HCT116 (cell line): ENCODE measurements at regions not wholly inside any gene's neighbourhood (a gene's known extent, or its start where the extent isn't known, plus 50 kb on each side); places are given as distances from the start of the nearest gene placed in this dataset.

ENCODE experiments used
- ATAC-seq: fragments of 200-7000 bp; cut with Tn5 transposase; 2 replicates; pipeline ENCODE4 v1.9.1; 2020; ENCODE audit warnings: mild to moderate bottlenecking, moderate library complexity
- BruUV-seq: library from RNA; stranded (reverse); fragments of 400-500 nt; replicated peaks from 2 replicates; lab custom pipeline; 2021; lab: Mats Ljungman, UMichigan
- CTCF ChIA-PET: fragments of 300-600 bp; sonication (Branson Sonifier 250); formaldehyde crosslinking; loops from one replicate; lab custom pipeline; 2021; ENCODE audit warnings: antibody characterized with exemption; lab: Charles Lee
- POLR2A ChIA-PET: fragments of 300-600, 350-600 bp; sonication (Branson Sonifier 250); formaldehyde crosslinking; loops from one replicate; lab custom pipeline; 2021; ENCODE audit warnings: antibody characterized with exemption; lab: Charles Lee
- RAD21 ChIA-PET, 2 experiments: fragments of 300-600 bp; sonication (Branson Sonifier 250); formaldehyde crosslinking; loops; one replicate each; lab custom pipeline; 2023; ENCODE audit warnings: low total read pairs in 2 of 2; ENCODE audit not compliant: uncharacterized antibody in 2 of 2, unreplicated experiment in 2 of 2, low non-redundant PET in 1 of 2; lab: Charles Lee
- DNase-seq: peaks from one replicate; pipeline ENCODE4 v3.0.0-alpha.2; 2010; ENCODE audit warnings: low read depth, low spot score
- H2AFZ ChIP-seq: fragments of 200-600 bp; shearing (Covaris generic), sonication (generic); 2 replicates; pipeline ENCODE4 v1.6.1; 2017; ENCODE audit warnings: low read depth, mixed run types, mixed read lengths, antibody characterized with exemption, low read length; ENCODE audit not compliant: poor library complexity, severe bottlenecking
- H3K27ac ChIP-seq: 2 replicates; pipeline ENCODE4 v1.5.1; 2012; ENCODE audit warnings: low read depth, low read length
- H3K27me3 ChIP-seq: fragments of 200-600 bp; sonication (generic); 2 replicates; pipeline ENCODE4 v1.6.1; 2016; ENCODE audit warnings: mixed run types, low read length, mixed read lengths; ENCODE audit not compliant: insufficient read depth
- H3K36me3 ChIP-seq, 2 experiments: fragments of 200-500 bp in 1 of 2; fragments of 200-600 bp in 1 of 2; sonication (Bioruptor generic) in 1 of 2; sonication (generic) in 1 of 2; 2 replicates each; pipeline versions ENCODE4 v1.5.1 to v1.6.1; 2014 to 2016; ENCODE audit warnings: low read length in 2 of 2, inconsistent platforms in 1 of 2, mixed read lengths in 1 of 2, mixed run types in 1 of 2; ENCODE audit not compliant: insufficient read depth in 2 of 2, control insufficient read depth in 1 of 2
- H3K4me1 ChIP-seq, 2 experiments: fragments of 200-600 bp in 1 of 2; sonication (generic) in 1 of 2; 2 replicates each; pipeline versions ENCODE4 v1.5.1 to v1.6.1; 2012 to 2017; ENCODE audit warnings: low read length in 2 of 2, inconsistent platforms in 1 of 2, mild to moderate bottlenecking in 1 of 2, mixed read lengths in 1 of 2, mixed run types in 1 of 2, moderate library complexity in 1 of 2; ENCODE audit not compliant: insufficient read depth in 2 of 2, control insufficient read depth in 1 of 2
- H3K4me2 ChIP-seq: fragments of 200-600 bp; sonication (generic); 2 replicates; pipeline ENCODE4 v1.6.1; 2017; ENCODE audit warnings: mixed run types, low read length, mixed read lengths
- H3K4me3 ChIP-seq, 2 experiments: fragments of 200-600 bp in 1 of 2; sonication (generic) in 1 of 2; replicated peaks in 1 of 2; 2 replicates each; pipeline ENCODE4 v1.5.1; 2011 to 2016; ENCODE audit warnings: low read length in 2 of 2, control low read depth in 1 of 2, low read depth in 1 of 2, mild to moderate bottlenecking in 1 of 2, mixed read lengths in 1 of 2, mixed run types in 1 of 2
- H3K79me2 ChIP-seq: fragments of 200-600 bp; sonication (generic); 2 replicates; pipeline ENCODE4 v1.6.1; 2017; ENCODE audit warnings: mild to moderate bottlenecking, mixed run types, low read length, moderate library complexity, mixed read lengths; ENCODE audit not compliant: insufficient read depth
- H3K9ac ChIP-seq: fragments of 200-600 bp; sonication (generic); 2 replicates; pipeline ENCODE4 v1.6.1; 2016; ENCODE audit warnings: low read length, mixed read lengths
- H3K9me2 ChIP-seq: fragments of 200-600 bp; sonication (generic), shearing (Covaris generic); 2 replicates; pipeline ENCODE4 v1.6.1; 2017; ENCODE audit warnings: mixed run types, mild to moderate bottlenecking, moderate library complexity; ENCODE audit not compliant: insufficient read depth
- H3K9me3 ChIP-seq, 2 experiments: fragments of 200-500 bp in 1 of 2; fragments of 200-600 bp in 1 of 2; sonication (Bioruptor generic) in 1 of 2; sonication (generic) in 1 of 2; 2 replicates each; pipeline ENCODE4 v1.6.1; 2014 to 2017; ENCODE audit warnings: low read length in 2 of 2, mixed read lengths in 2 of 2, inconsistent platforms in 1 of 2, low read depth in 1 of 2, mild to moderate bottlenecking in 1 of 2, mixed run types in 1 of 2, moderate library complexity in 1 of 2; ENCODE audit not compliant: control insufficient read depth in 1 of 2, insufficient read depth in 1 of 2
- H4K20me1 ChIP-seq: fragments of 200-600 bp; sonication (generic), shearing (Covaris generic); 2 replicates; pipeline ENCODE4 v1.6.1; 2017; ENCODE audit warnings: mixed run types, mild to moderate bottlenecking, moderate library complexity; ENCODE audit not compliant: insufficient read depth
- CBX3 ChIP-seq: IDR thresholded peaks from 2 replicates; pipeline ENCODE4 v1.6.1; 2012; ENCODE audit warnings: low read depth
- CTCF ChIP-seq, 3 experiments: fragments of 200-600 bp in 1 of 3; sonication (generic) in 1 of 3; IDR thresholded peaks in 2 of 3; conservative IDR thresholded peaks in 1 of 3; 2 replicates each; pipeline ENCODE4 v1.5.1; 2012 to 2017; ENCODE audit warnings: low read depth in 2 of 3, low read length in 2 of 3, antibody characterized with exemption in 1 of 3, borderline replicate concordance in 1 of 3, control low read depth in 1 of 3, mild to moderate bottlenecking in 1 of 3, mixed read lengths in 1 of 3, mixed run types in 1 of 3, moderate library complexity in 1 of 3; ENCODE audit not compliant: insufficient read depth in 1 of 3
- POLR2AphosphoS5 ChIP-seq: IDR thresholded peaks from 2 replicates; pipeline ENCODE4 v1.6.1; 2011; ENCODE audit warnings: mild to moderate bottlenecking, low read depth, low read length, moderate library complexity
- ZBTB33 ChIP-seq: IDR thresholded peaks from 2 replicates; pipeline ENCODE4 v1.6.1; 2011; ENCODE audit warnings: mild to moderate bottlenecking, low read length, moderate library complexity; ENCODE audit not compliant: insufficient replicate concordance; ENCODE audit errors: extremely low read depth
- intact Hi-C: fragments of 100-400 bp; cut with micrococcal nuclease; formaldehyde crosslinking; loops from 2 replicates; pipeline ENCODE4 v1.10.0; 2022

GRCh38 chr6:169944061-169944337 lies 192.6 kb downstream of the ERMARD start:
- H4K20me1 ChIP-seq: no peaks in the 10 kb centered on the region
- POLR2A ChIA-PET: no interaction called here
- no peak for DNase-seq
- H3K79me2 ChIP-seq: no peaks in the 10 kb centered on the region
- H3K9ac ChIP-seq: no peak overlapping the region
- no peaks in the 10 kb centered on the region; the same call in 1 of the 2 replicates for H3K27me3 ChIP-seq
- H3K9me3 ChIP-seq: no peaks in the 10 kb centered on the region
- ATAC-seq: no peak
- no peak overlapping the region for H3K4me2 ChIP-seq
- no peak overlapping the region for H2AFZ ChIP-seq
- H3K36me3 ChIP-seq: no peaks in the 10 kb centered on the region
- TF ChIP-seq POLR2AphosphoS5: no peak
- H3K9me2 ChIP-seq: no peaks in the 10 kb centered on the region
- no peaks in the 10 kb centered on the region for H3K4me1 ChIP-seq
- RAD21 ChIA-PET: no interaction called here
- H3K4me3 ChIP-seq: no peak overlapping the region
- intact Hi-C loops: no loop called here
- no peak overlapping the region for H3K27ac ChIP-seq
- no TSS peak for BruUV-seq
- CTCF ChIA-PET: no interaction called here

- H3K4me3 ChIP-seq: no peak overlapping the region
- no peak overlapping the region for H3K9ac ChIP-seq
- intact Hi-C loops: no loop called here
- H3K4me1 ChIP-seq: no peaks in the 10 kb centered on the region
- TF ChIP-seq CBX3 (no peak), CTCF (IDR thresholded peaks at IDR 0.05 in 2 of 3, conservative IDR thresholded peaks at IDR 0.05 in 1 of 3; ENCODE audit: borderline replicate concordance in 1 of 3, insufficient read depth in 1 of 3, low read depth in 2 of 3, low read length in 2 of 3) (no peak), ZBTB33 (no peak)
- TF ChIP-seq, all 23 proteins: peak for 0
- ChIA-PET RAD21 (no interaction called here), POLR2A (no interaction called here), CTCF (no interaction called here)
- BruUV-seq: no TSS peak
- H3K4me2 ChIP-seq: no peak overlapping the region
- no peaks in the 10 kb centered on the region for H3K79me2 ChIP-seq
- DNase-seq: no peak
- H3K27ac ChIP-seq: no peak overlapping the region
- H2AFZ ChIP-seq: no peak overlapping the region
- H3K36me3 ChIP-seq: no peaks in the 10 kb centered on the region
- no peaks in the 10 kb centered on the region for H3K9me3 ChIP-seq
- no peaks in the 10 kb centered on the region for H4K20me1 ChIP-seq
- no peaks in the 10 kb centered on the region; the same call in 1 of the 2 replicates for H3K27me3 ChIP-seq
- ATAC-seq: no peak
- no peaks in the 10 kb centered on the region for H3K9me2 ChIP-seq
Observed at GRCh38 chr6:169943241-169944060, 192.0 kb downstream of the ERMARD start.
